DND-41 (cell line): ENCODE measurements at regions not wholly inside any gene's neighbourhood (a gene's known extent, or its start where the extent isn't known, plus 50 kb on each side); places are given as distances from the start of the nearest gene placed in this dataset.

ENCODE experiments used
- EZH2 ChIP-seq: IDR thresholded peaks from 3 replicates; pipeline ENCODE4 v1.6.1; 2012; ENCODE audit warnings: borderline replicate concordance, low read depth, mild to moderate bottlenecking, moderate library complexity, low read length, inconsistent platforms; ENCODE audit not compliant: severe bottlenecking
- TF ChIP-seq, protein P1 (sequence below): IDR thresholded peaks from 2 replicates; pipeline ENCODE4 v1.5.1; 2012; ENCODE audit warnings: borderline replicate concordance, low read length, moderate library complexity, mild to moderate bottlenecking; ENCODE audit not compliant: poor library complexity, severe bottlenecking; ENCODE audit errors: extremely low read depth

DNA sequence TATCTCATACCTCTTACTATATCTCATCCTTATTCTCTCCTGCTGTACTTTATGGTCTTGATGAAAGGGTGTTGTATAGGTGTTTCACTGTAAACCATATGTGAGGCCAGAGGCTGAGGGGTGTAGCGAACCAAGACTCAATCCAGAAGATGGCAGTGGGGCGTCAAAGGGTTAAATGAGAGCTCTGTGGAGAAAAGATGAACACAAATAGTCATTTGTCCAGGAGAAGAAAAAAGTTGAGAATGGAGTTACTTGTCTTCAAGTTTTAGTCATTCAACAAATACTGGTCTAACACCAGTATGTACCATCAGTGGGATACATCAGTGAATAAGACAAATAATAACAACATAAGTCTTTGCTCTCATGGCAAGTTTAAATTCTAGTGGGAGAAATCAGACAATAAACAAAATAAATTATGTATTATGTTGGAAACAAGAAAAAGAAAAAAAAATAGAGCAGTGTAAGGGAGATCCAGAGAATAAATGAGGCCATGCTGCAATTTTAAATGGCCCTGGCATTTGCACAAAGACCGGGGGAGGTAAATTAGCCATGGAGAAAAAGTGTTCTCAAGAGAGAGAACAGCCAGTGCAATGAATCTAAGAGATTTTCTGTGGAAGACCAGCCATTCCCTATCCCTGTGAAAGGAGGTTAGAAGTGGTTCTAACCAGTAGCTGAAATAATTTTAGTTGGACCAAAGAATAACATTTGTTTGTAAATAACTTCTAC lies 77.0 kb upstream of the UMPS start:
- TF ChIP-seq, protein P1, sequence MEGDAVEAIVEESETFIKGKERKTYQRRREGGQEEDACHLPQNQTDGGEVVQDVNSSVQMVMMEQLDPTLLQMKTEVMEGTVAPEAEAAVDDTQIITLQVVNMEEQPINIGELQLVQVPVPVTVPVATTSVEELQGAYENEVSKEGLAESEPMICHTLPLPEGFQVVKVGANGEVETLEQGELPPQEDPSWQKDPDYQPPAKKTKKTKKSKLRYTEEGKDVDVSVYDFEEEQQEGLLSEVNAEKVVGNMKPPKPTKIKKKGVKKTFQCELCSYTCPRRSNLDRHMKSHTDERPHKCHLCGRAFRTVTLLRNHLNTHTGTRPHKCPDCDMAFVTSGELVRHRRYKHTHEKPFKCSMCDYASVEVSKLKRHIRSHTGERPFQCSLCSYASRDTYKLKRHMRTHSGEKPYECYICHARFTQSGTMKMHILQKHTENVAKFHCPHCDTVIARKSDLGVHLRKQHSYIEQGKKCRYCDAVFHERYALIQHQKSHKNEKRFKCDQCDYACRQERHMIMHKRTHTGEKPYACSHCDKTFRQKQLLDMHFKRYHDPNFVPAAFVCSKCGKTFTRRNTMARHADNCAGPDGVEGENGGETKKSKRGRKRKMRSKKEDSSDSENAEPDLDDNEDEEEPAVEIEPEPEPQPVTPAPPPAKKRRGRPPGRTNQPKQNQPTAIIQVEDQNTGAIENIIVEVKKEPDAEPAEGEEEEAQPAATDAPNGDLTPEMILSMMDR, result no peak
- TF ChIP-seq EZH2, result no peak
